ENCODE measurements at regions not wholly inside any gene's neighbourhood (a gene's known extent, or its start where the extent isn't known, plus 50 kb on each side); places are given as distances from the start of the nearest gene placed in this dataset.

- no peaks in the 10 kb centered on the region for H3K4me1 Mint-ChIP-seq
- no peaks in the 10 kb centered on the region for H3K27me3 Mint-ChIP-seq
- H3K36me3 Mint-ChIP-seq = no peaks in the 10 kb centered on the region
- peaks cover 0 to 3% (median 0%) of the 10 kb centered on the region in 3 donors for H3K9me3 Mint-ChIP-seq
- no peak overlapping the region for H3K4me3 Mint-ChIP-seq
- no peak overlapping the region for H3K27ac Mint-ChIP-seq
These were observed 929.9 kb upstream of the EPHA7 start for GRCh38 chr6:94349227-94349626.

GRCh38 chr6:94344866-94345265 is 925.5 kb upstream of the EPHA7 start:
- Mint-ChIP-seq H3K27me3 (no peaks in the 10 kb centered on the region), H3K4me3 (no peak overlapping the region), H3K9me3 (peaks cover 0 to 4% (median 2%) of the 10 kb centered on the region in 3 donors)

GRCh38 chr6:94341173-94341572 is 921.8 kb upstream of the EPHA7 start:
- H3K4me3 Mint-ChIP-seq = no peak overlapping the region
- H3K9me3 Mint-ChIP-seq = peaks cover 0 to 5% (median 2%) of the 10 kb centered on the region in 3 donors
- H3K27ac Mint-ChIP-seq = no peak overlapping the region
- H3K27me3 Mint-ChIP-seq = no peaks in the 10 kb centered on the region
- H3K36me3 Mint-ChIP-seq = no peaks in the 10 kb centered on the region
- no peaks in the 10 kb centered on the region for H3K4me1 Mint-ChIP-seq

More at GRCh38 chr6:94344866-94345265, 925.5 kb upstream of the EPHA7 start:
- no peaks in the 10 kb centered on the region for H3K36me3 Mint-ChIP-seq
- no peak overlapping the region for H3K27ac Mint-ChIP-seq
- no peaks in the 10 kb centered on the region for H3K4me1 Mint-ChIP-seq

DNA sequence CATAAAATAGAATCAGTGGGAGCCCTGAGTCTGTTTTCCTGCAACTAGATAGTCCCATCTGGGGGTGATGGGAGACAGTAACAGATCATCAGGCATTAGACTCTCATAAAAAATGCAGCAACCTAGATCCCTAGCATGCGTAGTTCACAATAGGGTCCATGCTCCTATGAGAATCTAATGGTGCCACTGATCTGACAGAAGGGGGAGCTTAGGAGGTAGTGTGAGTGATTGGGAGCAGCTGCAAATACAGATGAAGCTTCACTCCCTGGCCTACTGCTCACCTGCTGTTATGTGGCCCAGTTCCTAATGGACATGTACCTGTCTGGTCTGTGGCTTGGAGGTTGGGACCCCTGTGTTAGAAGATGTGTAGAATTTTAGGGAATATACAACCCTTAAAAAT is 904.5 kb upstream of the EPHA7 start:
- peaks cover 0 to 3% (median 2%) of the 10 kb centered on the region in 3 donors for H3K9me3 Mint-ChIP-seq
- no peaks in the 10 kb centered on the region for H3K4me1 Mint-ChIP-seq
- no peaks in the 10 kb centered on the region for H3K27me3 Mint-ChIP-seq
- H3K4me3 Mint-ChIP-seq = no peak overlapping the region
- no peaks in the 10 kb centered on the region for H3K36me3 Mint-ChIP-seq
- H3K27ac Mint-ChIP-seq = no peak overlapping the region

DNA sequence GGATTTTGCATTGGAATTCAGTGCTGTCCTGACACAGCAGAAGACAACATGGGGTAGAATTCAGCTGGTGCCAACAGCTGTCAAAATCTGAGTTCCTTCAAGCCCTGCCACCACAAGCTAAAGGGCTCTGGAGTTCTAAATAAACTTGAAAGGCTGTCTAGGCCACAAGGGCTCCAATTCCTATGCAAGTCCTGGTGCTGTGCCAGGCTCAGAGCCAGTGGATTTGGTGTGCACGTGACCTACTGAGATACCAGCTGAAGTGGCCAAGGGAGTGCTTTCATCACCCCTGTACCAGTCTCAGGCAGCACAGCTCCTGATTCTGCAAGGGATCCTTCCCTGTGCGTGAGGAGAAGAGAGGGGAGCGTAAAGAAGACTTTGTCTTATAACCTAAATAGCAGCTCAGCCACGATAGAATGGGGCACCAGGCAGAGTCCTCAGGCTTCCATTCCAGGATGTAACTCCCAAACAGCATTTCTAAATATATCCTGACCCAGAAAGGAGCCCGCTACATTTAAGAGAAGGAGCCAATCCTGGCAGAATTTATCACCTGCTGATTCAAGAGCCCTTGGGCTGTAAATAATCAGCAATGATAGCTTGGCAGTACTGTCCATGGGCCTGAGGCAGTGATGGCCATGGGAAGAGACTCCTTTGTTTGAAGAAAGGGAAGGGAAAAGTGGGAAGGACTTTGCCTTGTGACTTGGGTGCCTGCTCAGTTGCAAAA is 881.2 kb upstream of the EPHA7 start:
- Mint-ChIP-seq H3K4me3 (no peak overlapping the region), H3K36me3 (no peaks in the 10 kb centered on the region), H3K27ac (no peak overlapping the region), H3K4me1 (no peaks in the 10 kb centered on the region), H3K27me3 (no peaks in the 10 kb centered on the region), H3K9me3 (peaks cover 3 to 6% (median 3%) of the 10 kb centered on the region in 3 donors)

DNA sequence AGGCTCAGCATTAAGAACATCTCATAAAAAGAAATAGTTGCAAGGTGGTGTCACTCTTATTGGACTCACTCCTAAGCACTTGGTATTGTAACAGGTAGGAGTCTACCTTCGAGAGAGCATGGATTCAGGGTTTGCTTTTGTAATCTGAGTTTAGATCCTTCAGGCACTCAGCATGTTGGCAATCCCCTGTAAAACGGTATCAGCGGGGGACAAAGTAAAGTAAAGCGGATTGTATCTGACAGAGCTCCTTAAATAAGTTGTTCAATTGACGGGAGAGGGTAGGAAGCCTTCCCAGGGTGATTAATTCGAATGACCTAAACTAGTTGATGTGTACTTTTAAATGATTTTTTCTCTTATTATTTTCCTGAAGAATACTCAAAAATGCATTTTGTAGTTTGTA is 869.8 kb upstream of the EPHA7 start:
- H3K36me3 Mint-ChIP-seq = no peaks in the 10 kb centered on the region
- H3K27me3 Mint-ChIP-seq = no peaks in the 10 kb centered on the region
- H3K9me3 Mint-ChIP-seq = no peaks in the 10 kb centered on the region
- H3K4me3 Mint-ChIP-seq = no peak overlapping the region
- H3K4me1 Mint-ChIP-seq = no peaks in the 10 kb centered on the region
- no peak overlapping the region for H3K27ac Mint-ChIP-seq

GRCh38 chr6:94278146-94278545 is 858.8 kb upstream of the EPHA7 start:
- peaks cover 0 to 3% (median 0%) of the 10 kb centered on the region in 3 donors for H3K9me3 Mint-ChIP-seq
- no peak overlapping the region for H3K4me3 Mint-ChIP-seq
- H3K4me1 Mint-ChIP-seq = no peaks in the 10 kb centered on the region
- H3K27me3 Mint-ChIP-seq = no peaks in the 10 kb centered on the region
- H3K27ac Mint-ChIP-seq = no peak overlapping the region
- H3K36me3 Mint-ChIP-seq = no peaks in the 10 kb centered on the region

DNA sequence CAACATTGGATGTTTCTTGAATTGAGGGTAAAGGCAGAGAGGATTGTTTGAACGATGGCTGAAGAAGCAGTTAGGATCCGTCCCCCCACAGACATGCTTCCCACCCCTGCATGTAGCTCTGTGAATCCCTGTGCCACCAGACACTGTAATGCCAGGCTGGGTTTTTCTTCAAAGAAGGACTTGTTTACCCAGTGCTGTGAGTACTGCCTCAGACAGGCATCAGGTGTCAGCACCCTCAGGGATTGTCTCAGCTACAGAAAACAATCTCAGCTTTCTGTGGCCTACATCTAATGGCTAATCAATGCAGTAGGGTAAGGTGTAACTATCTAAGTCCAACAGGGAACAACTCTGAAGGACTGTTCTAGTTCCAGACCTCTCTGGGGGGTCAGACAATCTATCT is 853.0 kb upstream of the EPHA7 start:
- Mint-ChIP-seq H3K9me3 (peaks cover 1 to 5% (median 3%) of the 10 kb centered on the region in 3 donors), H3K27ac (no peak overlapping the region), H3K36me3 (no peaks in the 10 kb centered on the region), H3K4me1 (no peaks in the 10 kb centered on the region), H3K4me3 (no peak overlapping the region), H3K27me3 (no peaks in the 10 kb centered on the region)

GRCh38 chr6:94270091-94270948 is 851.0 kb upstream of the EPHA7 start:
- no peaks in the 10 kb centered on the region for H3K36me3 Mint-ChIP-seq

GRCh38 chr6:94269256-94269655 is 849.9 kb upstream of the EPHA7 start:
- H3K4me1 Mint-ChIP-seq = no peaks in the 10 kb centered on the region
- no peaks in the 10 kb centered on the region for H3K36me3 Mint-ChIP-seq
- no peak overlapping the region for H3K27ac Mint-ChIP-seq
- H3K4me3 Mint-ChIP-seq = no peak overlapping the region
- H3K9me3 Mint-ChIP-seq = peaks cover 3 to 19% (median 11%) of the 10 kb centered on the region in 3 donors
- no peaks in the 10 kb centered on the region for H3K27me3 Mint-ChIP-seq

More at GRCh38 chr6:94270091-94270948, 851.0 kb upstream of the EPHA7 start:
- Mint-ChIP-seq H3K27me3 (no peaks in the 10 kb centered on the region), H3K9me3 (peaks cover 3 to 13% (median 6%) of the 10 kb centered on the region in 3 donors), H3K4me1 (no peaks in the 10 kb centered on the region), H3K27ac (no peak overlapping the region), H3K4me3 (no peak overlapping the region)

GRCh38 chr6:94260765-94261164 is 841.4 kb upstream of the EPHA7 start:
- no peaks in the 10 kb centered on the region for H3K4me1 Mint-ChIP-seq
- no peaks in the 10 kb centered on the region for H3K36me3 Mint-ChIP-seq
- H3K27me3 Mint-ChIP-seq = no peaks in the 10 kb centered on the region

DNA sequence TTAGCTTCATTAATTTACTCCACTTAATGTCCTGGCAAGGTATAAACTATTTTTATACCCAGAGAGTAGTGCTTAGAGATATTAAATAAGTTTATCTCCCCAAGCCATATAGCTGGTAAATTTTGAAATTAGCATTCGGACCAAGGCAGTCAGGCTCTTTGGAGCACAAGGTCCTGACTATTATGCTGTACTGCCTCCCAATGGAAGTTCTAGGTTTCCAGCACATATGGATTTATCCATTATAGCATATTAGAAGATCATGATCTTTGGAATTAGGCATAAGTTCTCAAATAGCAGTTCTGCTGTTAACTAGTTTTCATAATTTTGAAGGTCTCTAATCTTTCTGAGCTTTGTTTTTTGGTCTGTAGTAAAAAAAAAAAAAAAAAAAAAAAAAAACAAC is 835.3 kb upstream of the EPHA7 start:
- Mint-ChIP-seq H3K4me1 (no peaks in the 10 kb centered on the region), H3K4me3 (no peak overlapping the region), H3K36me3 (no peaks in the 10 kb centered on the region), H3K27ac (no peak overlapping the region), H3K27me3 (no peaks in the 10 kb centered on the region), H3K9me3 (peaks cover 0 to 5% (median under 1%) of the 10 kb centered on the region in 3 donors)

More at GRCh38 chr6:94260765-94261164, 841.4 kb upstream of the EPHA7 start:
- Mint-ChIP-seq H3K4me3 (no peak overlapping the region), H3K27ac (no peak overlapping the region), H3K9me3 (peaks cover 0 to 13% (median 10%) of the 10 kb centered on the region in 3 donors)

GRCh38 chr6:94251878-94252277 is 832.5 kb upstream of the EPHA7 start:
- Mint-ChIP-seq H3K36me3 (no peaks in the 10 kb centered on the region), H3K9me3 (peaks cover 5 to 6% (median 5%) of the 10 kb centered on the region in 3 donors), H3K4me3 (no peak overlapping the region), H3K27me3 (no peaks in the 10 kb centered on the region), H3K27ac (no peak overlapping the region), H3K4me1 (no peaks in the 10 kb centered on the region)

GRCh38 chr6:94245395-94245794 is 826.0 kb upstream of the EPHA7 start:
- Mint-ChIP-seq H3K36me3 (no peaks in the 10 kb centered on the region), H3K27me3 (no peaks in the 10 kb centered on the region), H3K4me1 (no peaks in the 10 kb centered on the region), H3K4me3 (no peak overlapping the region), H3K27ac (no peak overlapping the region), H3K9me3 (peaks cover 6 to 11% (median 7%) of the 10 kb centered on the region in 3 donors)

DNA sequence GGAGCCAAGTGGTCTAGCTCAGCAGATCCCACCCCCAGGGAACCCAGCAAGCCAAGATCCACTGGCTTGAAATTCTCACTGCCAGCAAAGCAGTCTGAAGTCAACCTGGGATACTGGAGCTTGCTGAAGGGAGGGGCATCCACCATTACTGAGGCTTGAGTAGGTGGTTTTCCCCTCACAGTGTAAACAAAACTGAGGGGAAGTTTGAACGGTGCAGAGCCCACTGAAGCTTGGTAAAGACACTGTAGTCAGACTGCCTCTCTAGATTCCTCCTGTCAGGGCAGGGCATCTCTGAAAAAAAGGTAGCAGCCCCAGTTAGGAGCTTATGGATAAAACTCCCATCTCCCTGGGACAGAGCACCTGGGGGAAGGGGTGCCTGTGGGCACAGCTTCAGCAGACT is 819.5 kb upstream of the EPHA7 start:
- no peak overlapping the region for H3K4me3 Mint-ChIP-seq
- no peaks in the 10 kb centered on the region for H3K27me3 Mint-ChIP-seq
- no peak overlapping the region for H3K27ac Mint-ChIP-seq
- no peaks in the 10 kb centered on the region for H3K36me3 Mint-ChIP-seq
- peaks cover 2 to 10% (median 9%) of the 10 kb centered on the region in 3 donors for H3K9me3 Mint-ChIP-seq
- H3K4me1 Mint-ChIP-seq = no peaks in the 10 kb centered on the region

All from IgD-negative memory B cell (primary cell).